Activated CD4-positive, alpha-beta T cell treated with anti-CD3 and anti-CD28 coated beads for 36 hours (primary cell): ENCODE measurements at regions not wholly inside any gene's neighbourhood (a gene's known extent, or its start where the extent isn't known, plus 50 kb on each side); places are given as distances from the start of the nearest gene placed in this dataset.

Experiments
- ATAC-seq: fragments of 200-7000 bp; cut with Tn5 transposase; one replicate; pipeline ENCODE4 v1.10.0; 2021; ENCODE audit warnings: mild to moderate bottlenecking, moderate library complexity
- CTCF ChIA-PET: fragments of 350-600 bp; sonication (Branson Sonifier 250); formaldehyde crosslinking; loops from one replicate; lab custom pipeline; 2021; ENCODE audit warnings: antibody characterized with exemption; lab: Charles Lee
- POLR2A ChIA-PET: fragments of 350-600 bp; sonication (Branson Sonifier 250); formaldehyde crosslinking; loops from one replicate; lab custom pipeline; 2021; ENCODE audit warnings: antibody characterized with exemption, inconsistent platforms; lab: Charles Lee
- DNase-seq: peaks from one replicate; pipeline ENCODE4 v3.0.0-alpha.2; 2020
- H3K27ac Mint-ChIP-seq: one replicate; pipeline ENCODE4 v1.8.0; 2021; ENCODE audit warnings: mixed read lengths
- H3K27me3 Mint-ChIP-seq: one replicate; pipeline ENCODE4 v1.8.0; 2021; ENCODE audit warnings: mixed read lengths
- H3K36me3 Mint-ChIP-seq: one replicate; pipeline ENCODE4 v1.8.0; 2021; ENCODE audit warnings: low read depth, mixed read lengths
- H3K4me1 Mint-ChIP-seq: one replicate; pipeline ENCODE4 v1.8.0; 2021; ENCODE audit warnings: mixed read lengths
- H3K4me3 Mint-ChIP-seq: one replicate; pipeline ENCODE4 v1.8.0; 2021; ENCODE audit warnings: mild to moderate bottlenecking, moderate library complexity, mixed read lengths
- H3K9me3 Mint-ChIP-seq: one replicate; pipeline ENCODE4 v1.8.0; 2021; ENCODE audit warnings: low read depth, mixed read lengths
- intact Hi-C, 2 experiments: fragments of 100-400 bp; cut with DNase I in 1 of 2; cut with micrococcal nuclease in 1 of 2; formaldehyde crosslinking; loops; one replicate each; pipeline versions ENCODE4 v1.14.2 to v1.15.1; 2022 to 2024; cut with DNase I, micrococcal nuclease

DNA sequence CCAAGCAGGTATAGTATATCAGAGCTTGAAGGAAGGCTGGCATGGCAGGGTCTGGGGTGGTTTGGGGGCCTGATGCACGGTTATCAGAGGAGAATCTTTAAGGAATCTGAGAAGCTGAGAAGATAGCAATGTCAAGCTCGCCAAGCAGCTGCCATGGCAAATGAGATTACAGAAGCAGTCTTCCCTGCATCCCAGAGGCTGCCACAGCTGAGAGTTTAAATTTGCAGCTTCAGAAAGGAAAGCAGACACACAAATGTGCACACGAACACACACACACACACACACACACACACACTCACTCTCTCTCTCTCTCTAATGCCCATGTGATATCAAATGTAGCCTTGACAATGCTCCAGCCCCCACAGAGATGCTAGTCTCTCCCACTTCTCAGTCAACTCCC, 79.0 kb upstream of the TNC start:
- H3K36me3 Mint-ChIP-seq, result no peaks in the 10 kb centered on the region
- no peaks in the 10 kb centered on the region for H3K9me3 Mint-ChIP-seq
- CTCF ChIA-PET, result no interaction called here
- POLR2A ChIA-PET, result no interaction called here
- H3K4me1 Mint-ChIP-seq, result no peaks in the 10 kb centered on the region
- peaks cover 38% of the 10 kb centered on the region for H3K27me3 Mint-ChIP-seq
- no peak overlapping the region for H3K4me3 Mint-ChIP-seq
- intact Hi-C loops, result no loop called here
- DNase-seq, result no peak
- ATAC-seq, result no peak
- no peak overlapping the region for H3K27ac Mint-ChIP-seq

DNA sequence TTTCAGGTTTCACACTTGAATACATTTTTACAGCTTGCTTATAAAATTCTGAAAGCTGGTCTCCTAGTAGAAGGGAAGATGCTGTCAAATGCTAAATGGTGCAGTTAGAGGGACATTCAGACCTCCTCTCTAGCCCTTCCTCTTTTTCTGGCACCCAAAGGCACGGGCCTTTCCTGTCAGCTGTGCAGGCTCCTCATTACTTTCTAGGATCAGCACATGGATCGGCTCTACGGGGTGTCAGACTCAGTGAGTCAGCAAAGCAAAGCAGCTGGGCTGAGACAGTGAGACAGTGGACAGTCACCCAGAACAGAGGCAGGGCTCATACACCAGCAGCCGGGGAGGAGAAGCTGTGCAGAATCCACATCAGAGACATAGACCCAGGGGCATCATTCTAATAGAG, 80.0 kb upstream of the TNC start:
- Mint-ChIP-seq H3K27ac (no peak overlapping the region), H3K4me1 (no peaks in the 10 kb centered on the region), H3K4me3 (no peak overlapping the region), H3K9me3 (no peaks in the 10 kb centered on the region), H3K27me3 (peaks cover 37% of the 10 kb centered on the region), H3K36me3 (no peaks in the 10 kb centered on the region)
- ChIA-PET CTCF (no interaction called here), POLR2A (no interaction called here)
- ATAC-seq (no peak), DNase-seq (no peak)
- intact Hi-C loops, result no loop called here

DNA sequence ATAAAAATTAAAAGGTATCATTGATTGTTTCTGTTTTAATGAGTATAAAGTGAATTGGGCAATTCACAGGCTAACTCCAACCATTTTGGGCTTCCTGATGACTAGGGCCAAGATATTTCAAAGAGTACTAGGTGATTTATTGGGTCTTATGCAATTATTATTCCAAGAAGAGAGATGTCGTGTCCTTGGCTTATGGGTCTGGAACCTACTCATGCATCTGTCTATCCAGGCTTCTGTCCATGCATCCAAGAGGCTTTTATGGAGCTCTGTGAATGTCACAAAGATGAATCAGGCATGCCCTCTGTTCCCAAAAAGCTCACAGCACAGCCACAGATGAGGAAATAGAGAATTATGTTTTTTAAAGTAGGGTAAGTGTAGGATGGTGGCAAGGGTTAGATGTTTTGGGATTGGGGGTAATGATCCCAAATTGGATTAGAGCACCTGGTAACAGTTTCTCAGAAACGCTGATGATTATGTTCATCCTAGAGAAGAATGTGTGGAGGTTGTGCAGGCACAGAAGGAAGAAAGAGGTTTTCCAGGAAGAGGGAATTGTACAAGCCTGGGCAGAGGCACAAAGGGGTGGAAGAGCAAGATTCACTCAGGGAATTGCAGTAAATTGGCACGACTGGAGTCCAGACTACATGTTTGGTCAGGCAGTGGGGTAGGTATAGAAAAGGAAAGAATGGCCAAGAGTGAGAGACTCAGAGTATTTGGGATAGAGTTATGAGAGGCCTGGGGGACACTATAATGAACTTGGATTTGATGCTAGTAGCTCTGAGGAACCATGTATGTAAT, 83.0 kb upstream of the TNC start:
- H3K4me3 Mint-ChIP-seq, result no peak overlapping the region
- intact Hi-C loops, result loop anchor here in 1 of 2 experiments (10.0 kb wide), 1 partner anchor 306 kb away; no protein-coding TSS in a partner anchor
- no peak for ATAC-seq
- H3K27me3 Mint-ChIP-seq, result peaks cover 33% of the 10 kb centered on the region
- H3K9me3 Mint-ChIP-seq, result no peaks in the 10 kb centered on the region
- H3K27ac Mint-ChIP-seq, result no peak overlapping the region
- H3K36me3 Mint-ChIP-seq, result no peaks in the 10 kb centered on the region
- POLR2A ChIA-PET, result no interaction called here
- CTCF ChIA-PET, result no interaction called here
- peaks cover 11% of the 10 kb centered on the region for H3K4me1 Mint-ChIP-seq
- no peak for DNase-seq

DNA sequence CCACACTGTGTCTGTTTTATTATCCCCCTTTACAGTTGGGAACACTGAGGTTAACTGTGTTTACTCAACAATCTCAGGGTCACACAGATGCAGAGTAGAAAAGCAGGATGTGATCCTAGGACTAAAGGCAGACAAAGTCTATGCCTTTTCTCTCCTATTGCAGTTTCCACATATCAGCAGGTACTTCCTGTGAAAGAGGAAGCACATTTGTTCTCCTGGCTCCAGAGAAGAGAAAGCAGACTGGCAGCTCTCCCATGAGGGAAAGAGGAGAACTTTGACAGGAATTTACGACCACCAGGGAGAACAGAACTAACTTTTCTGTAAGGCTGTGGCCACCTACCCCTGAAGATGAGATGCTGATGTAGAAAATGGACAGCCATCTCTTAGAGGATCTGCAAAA, 84.2 kb upstream of the TNC start:
- ATAC-seq, result no peak
- peaks cover 21% of the 10 kb centered on the region for H3K4me1 Mint-ChIP-seq
- no peaks in the 10 kb centered on the region for H3K36me3 Mint-ChIP-seq
- peaks cover 33% of the 10 kb centered on the region for H3K27me3 Mint-ChIP-seq
- ChIA-PET POLR2A (no interaction called here), CTCF (no interaction called here)
- no peak overlapping the region for H3K4me3 Mint-ChIP-seq
- H3K9me3 Mint-ChIP-seq, result no peaks in the 10 kb centered on the region
- intact Hi-C loops, result loop anchor here in 1 of 2 experiments (10.0 kb wide), 1 partner anchor 307 kb away; no protein-coding TSS in a partner anchor
- DNase-seq, result no peak
- H3K27ac Mint-ChIP-seq, result no peak overlapping the region

DNA sequence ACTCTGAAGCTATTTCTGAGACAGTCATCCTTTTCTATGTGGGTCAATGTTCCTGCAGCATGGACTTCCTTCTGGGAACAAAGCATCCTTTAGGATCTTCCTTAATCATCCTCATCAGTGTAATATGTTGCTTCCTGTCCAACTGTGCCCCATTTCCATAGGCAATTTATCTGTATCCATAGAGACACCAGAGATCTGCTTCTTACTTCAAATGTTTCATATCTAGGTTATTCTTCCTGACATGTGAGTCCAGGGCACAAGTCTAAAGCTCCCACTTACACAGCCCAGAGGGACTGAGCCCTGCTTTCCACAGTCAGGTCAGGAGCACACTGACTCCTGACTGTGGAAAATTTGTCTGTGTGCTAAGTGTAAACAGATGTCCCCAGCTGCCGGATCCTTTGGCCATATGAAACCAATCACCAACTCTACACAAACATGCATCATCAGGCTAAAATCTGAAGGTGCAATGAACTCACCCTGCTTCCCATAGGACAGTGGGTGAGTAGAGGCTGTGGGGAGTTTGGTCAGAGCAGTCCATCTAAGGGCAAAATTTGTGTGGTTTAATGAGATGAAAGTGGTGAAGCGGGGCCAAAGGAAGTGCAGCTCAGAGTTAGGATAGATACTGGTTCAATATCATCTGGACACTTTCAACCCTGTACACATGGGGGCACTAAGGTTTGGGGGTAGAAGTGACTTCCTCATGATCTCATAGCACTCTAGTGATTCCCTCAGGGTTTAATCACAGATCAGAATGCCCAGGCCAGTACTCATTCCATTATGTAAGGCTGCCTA, 85.2 kb upstream of the TNC start:
- intact Hi-C loops, result loop anchor here in 1 of 2 experiments (10.0 kb wide), 1 partner anchor 308 kb away; no protein-coding TSS in a partner anchor
- Mint-ChIP-seq H3K4me3 (no peak overlapping the region), H3K9me3 (no peaks in the 10 kb centered on the region), H3K4me1 (peaks cover 25% of the 10 kb centered on the region), H3K27me3 (peaks cover 36% of the 10 kb centered on the region), H3K27ac (no peak overlapping the region), H3K36me3 (no peaks in the 10 kb centered on the region)
- DNase-seq (no peak), ATAC-seq (no peak)
- ChIA-PET CTCF (no interaction called here), POLR2A (no interaction called here)

DNA sequence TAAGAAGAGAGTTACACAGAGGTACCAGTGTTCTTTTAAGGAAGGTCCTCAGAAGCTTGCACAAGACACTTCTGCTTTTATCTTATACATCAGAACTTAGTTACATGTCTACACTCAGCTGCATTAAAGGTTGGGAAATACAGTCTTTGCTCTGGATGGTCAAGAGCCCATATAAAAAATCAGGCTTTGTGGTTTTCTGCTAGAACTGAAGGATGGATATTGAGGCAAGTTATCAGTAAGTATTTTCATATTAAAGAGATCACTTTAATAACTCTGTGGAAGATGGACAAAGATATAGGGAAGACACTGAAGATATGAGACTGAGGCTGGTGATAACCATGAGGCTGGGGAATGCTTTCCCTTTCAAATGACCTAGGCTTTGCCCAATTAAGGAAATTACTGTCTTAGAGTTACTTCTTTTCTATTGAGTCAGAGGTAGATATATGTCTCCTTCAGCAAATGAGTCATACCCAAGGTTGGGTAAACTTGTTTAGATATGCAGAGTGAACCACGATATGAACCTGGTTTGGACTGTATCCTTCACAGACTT, 87.0 kb upstream of the TNC start:
- DNase-seq (no peak), ATAC-seq (peak; percentile 78)
- CTCF ChIA-PET, result interaction anchor here (1.0 kb wide), 1 partner anchor 11 kb away, joined by 3 read pairs; no protein-coding TSS in a partner anchor
- Mint-ChIP-seq H3K4me1 (peaks cover 38% of the 10 kb centered on the region), H3K9me3 (no peaks in the 10 kb centered on the region), H3K27me3 (peaks cover 32% of the 10 kb centered on the region), H3K36me3 (no peaks in the 10 kb centered on the region), H3K4me3 (no peak overlapping the region), H3K27ac (peak overlapping the region; percentile 20)
- intact Hi-C loops, result loop anchor here (2.0 to 10.0 kb wide), 7 partner anchors 167 to 523 kb away; partner anchors contain the start of gene TEX48 (in 1 of the 2)
- POLR2A ChIA-PET, result no interaction called here

DNA sequence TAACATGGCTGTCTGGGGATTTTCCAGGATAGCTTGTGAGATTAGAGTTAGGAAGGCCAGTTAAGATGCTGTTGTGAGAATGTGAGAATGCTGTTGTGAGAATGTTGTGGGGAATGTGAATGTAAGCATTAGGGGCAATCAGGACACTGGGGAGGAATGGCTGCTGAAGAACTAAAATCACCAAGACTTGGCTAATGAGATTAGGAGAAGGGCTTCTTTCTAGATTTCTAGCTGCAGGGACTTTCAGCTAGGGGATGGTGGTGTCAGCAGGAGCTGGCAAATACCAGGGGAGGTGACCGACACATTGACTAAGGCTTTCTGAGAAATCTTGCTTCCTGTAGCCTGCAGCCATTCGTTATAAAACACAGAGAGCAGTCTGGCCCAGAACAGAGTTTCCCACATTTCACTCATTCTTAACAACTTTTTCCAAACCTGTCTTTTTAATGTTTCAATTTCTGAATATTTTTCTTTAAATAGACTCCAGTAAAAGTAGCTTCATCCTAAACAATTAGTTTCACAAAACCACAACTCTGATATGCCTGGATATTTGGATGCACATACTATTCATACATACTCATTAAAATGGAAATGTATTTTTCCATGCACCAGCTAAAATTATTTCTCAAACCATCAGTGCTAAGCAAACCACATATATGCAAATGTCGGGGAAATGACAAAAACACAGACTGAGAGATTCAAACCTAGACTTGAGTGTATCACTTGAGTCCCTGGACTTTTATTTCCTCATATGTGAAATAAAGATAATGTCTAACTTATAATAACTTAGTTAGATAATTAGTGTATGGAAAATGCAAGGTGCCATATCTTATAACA, 89.3 kb upstream of the TNC start:
- ChIA-PET POLR2A (interaction anchor here (0.6 kb wide), 1 partner anchor 164 kb away, joined by 4 read pairs; no protein-coding TSS in a partner anchor), CTCF (interaction anchor here (0.6 kb wide), 1 partner anchor 49 kb away, joined by 3 read pairs; no protein-coding TSS in a partner anchor)
- Mint-ChIP-seq H3K4me1 (peaks cover 39% of the 10 kb centered on the region), H3K36me3 (no peaks in the 10 kb centered on the region), H3K9me3 (no peaks in the 10 kb centered on the region), H3K27me3 (peaks cover 28% of the 10 kb centered on the region), H3K4me3 (no peak overlapping the region), H3K27ac (no peak overlapping the region)
- DNase-seq, result peak; percentile 27
- peak; percentile 24 for ATAC-seq
- intact Hi-C loops, result loop anchor here (5.0 to 10.0 kb wide), 6 partner anchors 165 to 525 kb away; partner anchors contain the start of gene TEX48 (in 1 of the 2)

DNA sequence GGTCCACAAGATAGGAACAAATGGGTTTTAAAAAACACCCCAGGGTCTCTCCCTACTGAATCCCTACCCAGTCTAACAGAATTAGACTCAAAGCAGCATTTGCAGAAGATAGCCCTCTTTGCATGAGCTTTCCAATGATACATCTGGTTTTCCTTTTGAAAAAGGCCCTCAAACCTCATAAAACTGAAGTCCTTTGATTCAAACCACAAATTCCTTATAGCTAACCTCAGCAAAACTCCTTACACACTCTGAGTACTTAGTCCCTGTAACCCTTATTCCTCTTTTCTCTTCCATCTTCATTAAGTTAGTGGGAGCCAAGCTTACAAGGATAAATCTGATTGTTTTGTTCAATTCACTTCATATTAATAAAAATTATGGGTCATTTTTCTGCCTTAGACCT, 90.5 kb upstream of the TNC start:
- no peak overlapping the region for H3K27ac Mint-ChIP-seq

DNA sequence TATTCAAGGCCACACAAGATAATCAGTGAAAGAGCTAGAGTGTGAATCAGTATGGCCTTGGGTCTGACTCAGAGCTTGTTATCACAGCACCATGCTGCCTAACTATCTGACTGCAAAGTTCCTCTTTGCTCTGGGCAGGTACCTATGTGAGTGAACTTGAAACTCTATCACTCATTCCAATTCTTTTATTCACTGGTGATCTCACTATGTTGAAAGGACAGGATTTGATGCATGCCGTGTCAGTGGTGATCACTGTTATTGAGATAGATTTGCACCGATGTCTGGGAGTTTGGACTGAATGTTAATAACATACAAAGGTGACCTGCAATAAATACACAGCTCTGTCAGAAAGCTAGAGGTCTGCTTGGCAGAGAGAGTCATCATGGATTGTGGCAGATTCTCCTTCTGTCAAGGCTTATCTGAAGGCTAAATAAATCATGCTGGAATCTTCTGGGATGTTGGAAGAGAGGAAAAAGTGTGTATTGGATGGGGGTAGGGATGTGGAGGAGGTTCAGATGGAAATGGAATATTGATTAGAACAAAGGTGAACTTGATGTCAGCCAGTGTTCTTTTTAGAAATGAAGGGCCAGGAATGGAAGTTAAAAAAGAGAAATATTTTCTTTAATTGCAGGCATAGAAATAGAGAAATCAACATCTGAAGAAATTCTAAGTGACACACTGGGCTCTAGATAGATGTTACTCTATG, 91.8 kb upstream of the TNC start:
- Mint-ChIP-seq H3K27me3 (peaks cover 26% of the 10 kb centered on the region), H3K36me3 (no peaks in the 10 kb centered on the region), H3K4me1 (peaks cover 38% of the 10 kb centered on the region), H3K4me3 (no peak overlapping the region), H3K27ac (no peak overlapping the region), H3K9me3 (no peaks in the 10 kb centered on the region)
- ChIA-PET POLR2A (no interaction called here), CTCF (interaction anchor here (0.5 to 0.7 kb wide), 2 partner anchors 27 to 161 kb away, joined by 3 read pairs; no protein-coding TSS in a partner anchor)
- ATAC-seq, result peak; percentile 91
- intact Hi-C loops, result loop anchor here (5.0 to 10.0 kb wide), 6 partner anchors 163 to 527 kb away; partner anchors contain the start of gene TEX48 (in 1 of the 2)
- DNase-seq, result peak; percentile 40

More for the DNA sequence above, 90.5 kb upstream of the TNC start:
- CTCF ChIA-PET, result no interaction called here
- intact Hi-C loops, result loop anchor here (5.0 to 10.0 kb wide), 6 partner anchors 164 to 526 kb away; partner anchors contain the start of gene TEX48 (in 1 of the 2)
- H3K27me3 Mint-ChIP-seq, result peaks cover 27% of the 10 kb centered on the region
- no peaks in the 10 kb centered on the region for H3K36me3 Mint-ChIP-seq
- H3K9me3 Mint-ChIP-seq, result no peaks in the 10 kb centered on the region
- no peak overlapping the region for H3K4me3 Mint-ChIP-seq
- peaks cover 39% of the 10 kb centered on the region for H3K4me1 Mint-ChIP-seq
- DNase-seq (no peak), ATAC-seq (no peak)
- POLR2A ChIA-PET, result no interaction called here

DNA sequence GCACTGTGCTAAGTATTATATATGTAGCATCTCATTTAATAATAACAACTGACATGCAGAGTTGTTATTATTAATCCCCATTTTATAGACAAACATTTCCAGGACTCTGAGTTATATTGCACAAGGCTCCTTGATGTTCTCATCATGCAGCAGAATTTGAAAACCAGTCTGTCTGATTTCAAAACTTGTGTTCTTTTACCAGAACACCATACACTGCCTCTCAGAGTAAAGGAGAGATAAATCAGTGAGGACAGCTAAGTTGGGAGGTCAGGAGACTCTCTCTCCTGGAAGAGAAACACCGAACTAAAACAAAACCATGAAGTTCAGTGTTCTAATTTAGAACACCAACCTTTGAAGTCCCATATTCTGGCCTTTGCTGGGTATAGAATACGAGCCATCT, 92.7 kb upstream of the TNC start:
- DNase-seq, result no peak
- peaks cover 30% of the 10 kb centered on the region for H3K4me1 Mint-ChIP-seq
- ATAC-seq, result no peak
- CTCF ChIA-PET, result no interaction called here
- no peaks in the 10 kb centered on the region for H3K9me3 Mint-ChIP-seq
- H3K4me3 Mint-ChIP-seq, result no peak overlapping the region
- intact Hi-C loops, result no loop called here
- POLR2A ChIA-PET, result no interaction called here
- H3K27ac Mint-ChIP-seq, result no peak overlapping the region
- H3K36me3 Mint-ChIP-seq, result no peaks in the 10 kb centered on the region
- H3K27me3 Mint-ChIP-seq, result peaks cover 31% of the 10 kb centered on the region
